Urinary bladder (tissue), 3 donors: ENCODE measurements at regions not wholly inside any gene's neighbourhood (a gene's known extent, or its start where the extent isn't known, plus 50 kb on each side); places are given as distances from the start of the nearest gene placed in this dataset.

ENCODE experiments used
- DNase-seq: peaks from one replicate; pipeline ENCODE4 v3.0.0-alpha.2; 2015; ENCODE audit errors: extremely low spot score
- H3K27ac ChIP-seq: one replicate; pipeline ENCODE4 v1.5.1; 2013; ENCODE audit warnings: low read depth, mild to moderate bottlenecking, moderate library complexity
- H3K36me3 ChIP-seq: one replicate; pipeline ENCODE4 v1.6.1; 2013; ENCODE audit warnings: mild to moderate bottlenecking, moderate library complexity; ENCODE audit not compliant: insufficient read depth
- H3K4me1 ChIP-seq: one replicate; pipeline ENCODE4 v1.6.1; 2013; ENCODE audit warnings: mild to moderate bottlenecking, moderate library complexity; ENCODE audit not compliant: insufficient read depth
- H3K4me3 ChIP-seq: one replicate; pipeline ENCODE4 v1.5.1; 2013; ENCODE audit warnings: low read depth, low read length
- WGBS: extraction: QIAGEN DNeasy Blood & Tissue Kit; methylation state at CpG from one replicate; pipeline ENCODE4 v1.1.7; 2013; 5-methylcytosine and 5-hydroxymethylcytosine counted together
- donor health status: healthy with polysubstance abuse.
- donor health status: healthy.

DNA sequence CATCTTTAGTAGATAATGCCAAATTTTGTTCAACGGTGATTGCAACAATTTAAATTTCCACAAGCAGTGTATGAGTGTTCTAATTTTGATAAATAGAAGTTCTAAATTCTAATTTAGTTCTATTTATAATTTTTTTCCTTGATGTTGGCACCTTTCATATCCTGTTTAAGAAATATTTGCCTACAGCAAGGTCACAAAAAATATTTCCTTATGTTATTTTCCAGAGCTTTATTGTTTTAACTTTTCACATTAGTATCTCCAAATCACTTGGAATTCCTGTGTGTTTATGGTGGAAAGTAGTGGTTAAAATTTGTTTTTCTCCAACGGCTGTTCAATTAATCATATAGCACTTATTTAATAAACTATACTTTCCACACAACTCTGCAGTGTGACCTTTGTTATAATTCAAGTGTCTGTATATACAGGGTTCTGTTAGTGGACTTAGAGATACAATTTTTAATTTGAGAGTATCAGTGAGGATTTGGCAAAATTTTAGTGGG lies 94.3 kb upstream of the CD55 start:
- Histone ChIP-seq H3K27ac (no peak overlapping the region), H3K4me1 (no peaks in the 10 kb centered on the region), H3K36me3 (no peaks in the 10 kb centered on the region), H3K4me3 (no peak overlapping the region)
- 72% methylated on average over 2 of the region's 2 CpGs for WGBS
- no peak for DNase-seq

DNA sequence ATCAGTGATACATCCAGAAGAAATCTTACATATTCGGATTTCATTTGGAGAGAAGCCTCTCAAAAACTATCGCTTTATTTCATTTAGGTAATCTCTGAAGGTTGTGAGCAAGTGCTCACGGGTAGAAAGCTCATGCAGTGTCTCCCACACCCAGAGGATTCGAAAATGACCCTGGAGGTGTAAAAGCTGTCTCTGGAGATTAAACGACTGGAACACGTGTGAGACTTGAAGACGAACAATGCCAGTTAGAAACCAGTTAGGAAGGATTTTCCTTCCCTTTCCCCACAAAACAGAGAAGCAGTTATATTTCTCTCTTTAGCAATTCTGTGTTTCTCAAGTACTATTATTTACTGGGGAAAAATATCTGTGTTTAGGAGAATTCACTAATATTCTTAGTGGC lies 92.5 kb upstream of the CD55 start:
- Histone ChIP-seq H3K4me3 (no peak overlapping the region), H3K4me1 (no peaks in the 10 kb centered on the region), H3K36me3 (no peaks in the 10 kb centered on the region), H3K27ac (no peak overlapping the region)
- 79% methylated on average over 7 of the region's 7 CpGs for WGBS
- DNase-seq = no peak

DNA sequence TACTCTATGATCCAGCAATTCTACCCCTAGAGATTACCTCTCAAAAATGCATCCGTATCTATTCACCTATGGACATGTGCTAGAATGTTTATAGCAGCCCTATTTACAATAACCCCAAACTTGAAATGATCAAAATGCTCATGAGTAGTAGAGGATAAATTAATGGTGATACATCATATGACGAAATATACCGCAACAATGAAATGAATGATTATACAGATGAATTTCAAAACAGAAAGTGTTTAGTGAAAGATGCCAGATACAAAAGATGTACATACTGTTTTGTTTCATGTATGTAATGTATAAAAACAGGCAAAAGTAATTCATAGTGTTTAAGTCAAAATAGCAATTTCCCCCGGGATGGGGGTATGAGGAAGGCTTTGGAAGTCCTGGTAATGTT lies 91.0 kb upstream of the CD55 start:
- Histone ChIP-seq H3K36me3 (no peaks in the 10 kb centered on the region), H3K4me3 (no peak overlapping the region), H3K27ac (no peak overlapping the region), H3K4me1 (no peaks in the 10 kb centered on the region)
- DNase-seq = no peak
- 69% methylated on average over 4 of the region's 4 CpGs for WGBS

DNA sequence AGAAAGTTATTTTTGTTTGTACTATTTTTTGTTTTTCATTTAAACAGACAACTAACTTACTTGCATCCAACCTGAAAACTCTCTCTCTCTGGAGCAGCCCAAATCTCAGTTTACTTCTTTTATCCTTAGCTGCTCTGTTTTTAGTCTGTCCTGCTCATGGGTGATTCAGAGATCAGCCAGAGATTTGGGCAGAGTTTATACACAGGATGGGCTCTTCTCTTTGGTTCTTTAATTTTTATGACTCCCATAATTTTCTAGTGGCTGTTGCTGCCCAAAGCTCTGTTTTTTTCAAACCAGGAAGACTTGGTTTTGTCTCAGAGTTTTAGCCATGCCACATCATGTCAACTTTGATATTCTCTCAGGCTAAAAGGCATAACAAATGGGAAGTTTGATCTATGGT lies 86.8 kb upstream of the CD55 start:
- H3K27ac ChIP-seq = no peak overlapping the region
- H3K4me1 ChIP-seq = no peaks in the 10 kb centered on the region
- no peaks in the 10 kb centered on the region for H3K36me3 ChIP-seq
- no peak for DNase-seq
- no peak overlapping the region for H3K4me3 ChIP-seq

GRCh38 chr1:207239874-207240273 lies 81.6 kb upstream of the CD55 start:
- 93% methylated on average over 2 of the region's 2 CpGs for WGBS
- H3K4me3 ChIP-seq = no peak overlapping the region
- H3K27ac ChIP-seq = peak overlapping the region; percentile 38
- DNase-seq = no peak
- no peaks in the 10 kb centered on the region for H3K36me3 ChIP-seq
- no peaks in the 10 kb centered on the region for H3K4me1 ChIP-seq

- peak; percentile 59 for DNase-seq
- no peaks in the 10 kb centered on the region for H3K36me3 ChIP-seq
- no peak overlapping the region for H3K4me3 ChIP-seq
- no peak overlapping the region for H3K27ac ChIP-seq
- no peaks in the 10 kb centered on the region for H3K4me1 ChIP-seq
- 82% methylated on average over 5 of the region's 5 CpGs for WGBS
Measured at GRCh38 chr1:207240325-207241101, 81.0 kb upstream of the CD55 start.

DNA sequence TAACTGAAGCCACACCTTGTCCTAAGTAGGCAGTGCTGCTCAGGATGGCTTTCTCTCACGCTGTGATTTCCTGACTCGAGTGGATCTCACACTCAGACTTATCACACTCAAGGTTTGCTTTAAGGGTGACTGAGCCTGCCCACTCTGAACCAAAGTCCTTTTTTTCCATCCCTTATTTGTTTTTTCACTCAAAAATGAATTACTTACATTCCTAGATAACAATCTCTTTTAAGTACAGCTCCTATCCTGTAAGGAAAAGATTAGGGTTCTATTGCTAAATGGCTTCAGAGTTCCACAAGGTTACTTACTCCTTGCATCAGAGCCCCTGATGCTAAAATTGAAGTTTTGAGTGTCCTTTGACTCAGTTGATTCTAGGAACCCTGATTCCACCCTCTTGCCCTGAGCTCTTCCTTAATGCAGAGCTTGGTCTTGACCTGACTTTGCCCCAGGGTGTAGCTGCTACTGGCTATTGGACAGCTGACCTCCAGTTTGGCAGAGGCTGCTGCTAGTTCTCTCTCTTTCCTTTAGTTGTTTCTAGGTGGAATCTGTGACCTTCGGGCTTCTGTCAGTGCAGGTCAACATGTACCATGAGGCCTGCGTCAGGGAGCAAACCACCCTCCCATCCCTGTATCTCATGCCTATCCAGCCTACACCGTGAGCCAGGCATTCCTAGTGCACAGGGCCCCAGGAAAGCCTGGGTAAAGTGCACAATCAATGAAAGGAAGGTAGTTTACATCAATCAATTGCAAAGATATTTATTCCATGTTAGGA lies 80.1 kb upstream of the CD55 start:
- DNase-seq = no peak
- no peaks in the 10 kb centered on the region for H3K4me1 ChIP-seq
- WGBS = 73% methylated on average over 5 of the region's 5 CpGs
- peak overlapping the region; percentile 39 for H3K27ac ChIP-seq
- H3K36me3 ChIP-seq = no peaks in the 10 kb centered on the region
- no peak overlapping the region for H3K4me3 ChIP-seq

- Histone ChIP-seq H3K27ac (no peak overlapping the region), H3K4me3 (no peak overlapping the region), H3K4me1 (no peaks in the 10 kb centered on the region), H3K36me3 (no peaks in the 10 kb centered on the region)
- DNase-seq = no peak
- WGBS = 53% methylated on average over 8 of the region's 8 CpGs
Measured at GRCh38 chr1:207243442-207244408, 77.8 kb upstream of the CD55 start.

DNA sequence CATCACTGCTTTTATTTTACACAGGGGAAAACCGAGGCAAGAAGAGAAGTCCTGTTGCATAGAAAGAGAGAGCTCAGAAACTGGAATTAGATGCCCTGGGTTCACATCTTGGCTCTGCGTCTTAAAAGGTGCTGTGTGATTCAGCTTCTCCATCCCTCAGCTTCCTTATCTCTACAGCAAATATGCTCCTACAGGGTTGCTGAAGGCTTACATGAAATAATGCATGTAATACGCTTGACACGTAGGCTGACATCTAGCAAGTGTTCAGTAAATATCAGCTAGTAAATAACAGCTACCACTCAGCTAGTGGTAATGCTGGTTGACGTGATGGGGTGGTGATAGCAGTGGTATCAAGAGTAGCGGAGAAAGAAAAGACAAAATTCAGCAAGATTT lies 77.1 kb upstream of the CD55 start:
- Histone ChIP-seq H3K4me3 (no peak overlapping the region), H3K4me1 (no peaks in the 10 kb centered on the region), H3K36me3 (no peaks in the 10 kb centered on the region), H3K27ac (no peak overlapping the region)
- no peak for DNase-seq
- 82% methylated on average over 6 of the region's 6 CpGs for WGBS

- Histone ChIP-seq H3K4me1 (no peaks in the 10 kb centered on the region), H3K27ac (no peak overlapping the region), H3K36me3 (no peaks in the 10 kb centered on the region), H3K4me3 (no peak overlapping the region)
- no peak for DNase-seq
- 62% methylated on average over 2 of the region's 2 CpGs for WGBS
Measured at GRCh38 chr1:207245124-207245523, 76.4 kb upstream of the CD55 start.

GRCh38 chr1:207248544-207249198 lies 72.8 kb upstream of the CD55 start:
- no peak for DNase-seq
- H3K36me3 ChIP-seq = no peaks in the 10 kb centered on the region
- WGBS = 45% methylated on average over 3 of the region's 3 CpGs

GRCh38 chr1:207250431-207250830 lies 71.0 kb upstream of the CD55 start:
- H3K27ac ChIP-seq = no peak overlapping the region
- DNase-seq = no peak
- no peak overlapping the region for H3K4me3 ChIP-seq
- H3K4me1 ChIP-seq = no peaks in the 10 kb centered on the region
- no peaks in the 10 kb centered on the region for H3K36me3 ChIP-seq

More at GRCh38 chr1:207248544-207249198, 72.8 kb upstream of the CD55 start:
- Histone ChIP-seq H3K4me1 (no peaks in the 10 kb centered on the region), H3K4me3 (no peak overlapping the region), H3K27ac (no peak overlapping the region)

DNA sequence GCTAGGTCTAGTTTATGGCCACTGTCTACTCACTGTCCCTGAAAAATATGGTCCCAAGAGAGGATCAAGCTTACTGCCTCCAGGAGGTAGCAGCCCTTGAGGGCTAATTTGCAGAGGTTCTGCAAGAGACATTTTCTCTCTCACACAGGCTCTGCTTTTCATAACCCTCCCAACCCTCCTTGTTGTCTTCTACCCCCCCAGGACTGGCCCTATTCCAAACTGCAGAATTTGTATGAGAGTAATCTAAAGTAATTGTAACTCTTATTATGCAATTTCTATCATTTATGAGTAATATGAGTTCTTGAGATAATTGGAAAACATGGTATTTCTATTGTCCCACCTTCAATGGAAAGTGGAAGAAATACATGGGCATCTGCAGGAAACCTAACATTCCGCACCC lies 70.4 kb upstream of the CD55 start:
- no peaks in the 10 kb centered on the region for H3K4me1 ChIP-seq
- no peaks in the 10 kb centered on the region for H3K36me3 ChIP-seq
- H3K4me3 ChIP-seq = no peak overlapping the region
- WGBS = 100% methylated on average over 1 of the region's 1 CpG
- H3K27ac ChIP-seq = no peak overlapping the region
- no peak for DNase-seq
